ENCODE measurements at regions not wholly inside any gene's neighbourhood (a gene's known extent, or its start where the extent isn't known, plus 50 kb on each side); places are given as distances from the start of the nearest gene placed in this dataset.

DNA sequence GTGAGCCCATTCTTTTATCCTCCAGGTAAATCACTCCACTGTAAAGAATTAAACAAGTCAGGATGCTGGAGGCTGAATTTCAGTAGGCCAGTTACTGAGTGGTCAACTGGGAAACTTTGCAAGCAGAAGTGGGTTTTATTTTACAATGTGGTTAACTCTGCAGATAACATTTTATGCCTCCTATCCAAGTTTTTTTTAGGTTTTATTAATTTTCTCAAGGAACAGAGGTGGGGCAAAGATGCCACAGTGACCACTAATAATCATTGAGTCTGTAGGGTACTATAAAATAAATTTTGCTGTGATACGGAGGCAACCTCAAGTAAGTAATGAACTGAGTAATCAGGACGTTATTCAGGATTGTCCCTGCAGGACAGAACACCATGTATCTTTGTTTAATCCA lies 599.9 kb downstream of the METTL15 start:
- ChIA-PET RAD21 (ENCODE audit: low non-redundant PET in 1 of 2, low total read pairs in 2 of 2, uncharacterized antibody in 2 of 2, unreplicated experiment in 2 of 2) (no interaction called here), POLR2A (no interaction called here), CTCF (no interaction called here)
- 0 out of 2 replicates have a peak, but pooled peaks cover 3% of the 10 kb centered on the region for H3K9me2 ChIP-seq (ENCODE audit: insufficient read depth)
- H3K4me2 ChIP-seq (ENCODE audit: low read length) = no peak overlapping the region
- no peak overlapping the region for H3K4me3 ChIP-seq (replicated peaks in 1 of 2; ENCODE audit: low read depth in 1 of 2, low read length in 2 of 2)
- TF ChIP-seq, protein P1, sequence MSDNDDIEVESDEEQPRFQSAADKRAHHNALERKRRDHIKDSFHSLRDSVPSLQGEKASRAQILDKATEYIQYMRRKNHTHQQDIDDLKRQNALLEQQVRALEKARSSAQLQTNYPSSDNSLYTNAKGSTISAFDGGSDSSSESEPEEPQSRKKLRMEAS (IDR thresholded peaks at IDR 0.05) = no peak
- no peak for TF ChIP-seq SIN3A (IDR thresholded peaks at IDR 0.05; ENCODE audit: low read depth)
- no peak for TF ChIP-seq EGR1 (IDR thresholded peaks at IDR 0.05; ENCODE audit: low read depth)
- TF ChIP-seq YY1 (IDR thresholded peaks at IDR 0.05; ENCODE audit: extremely low read depth, insufficient replicate concordance, low read depth, low read length) = no peak
- TF ChIP-seq ELF1 (IDR thresholded peaks at IDR 0.05; ENCODE audit: borderline replicate concordance, low read depth) = no peak
- TF ChIP-seq, protein P2, sequence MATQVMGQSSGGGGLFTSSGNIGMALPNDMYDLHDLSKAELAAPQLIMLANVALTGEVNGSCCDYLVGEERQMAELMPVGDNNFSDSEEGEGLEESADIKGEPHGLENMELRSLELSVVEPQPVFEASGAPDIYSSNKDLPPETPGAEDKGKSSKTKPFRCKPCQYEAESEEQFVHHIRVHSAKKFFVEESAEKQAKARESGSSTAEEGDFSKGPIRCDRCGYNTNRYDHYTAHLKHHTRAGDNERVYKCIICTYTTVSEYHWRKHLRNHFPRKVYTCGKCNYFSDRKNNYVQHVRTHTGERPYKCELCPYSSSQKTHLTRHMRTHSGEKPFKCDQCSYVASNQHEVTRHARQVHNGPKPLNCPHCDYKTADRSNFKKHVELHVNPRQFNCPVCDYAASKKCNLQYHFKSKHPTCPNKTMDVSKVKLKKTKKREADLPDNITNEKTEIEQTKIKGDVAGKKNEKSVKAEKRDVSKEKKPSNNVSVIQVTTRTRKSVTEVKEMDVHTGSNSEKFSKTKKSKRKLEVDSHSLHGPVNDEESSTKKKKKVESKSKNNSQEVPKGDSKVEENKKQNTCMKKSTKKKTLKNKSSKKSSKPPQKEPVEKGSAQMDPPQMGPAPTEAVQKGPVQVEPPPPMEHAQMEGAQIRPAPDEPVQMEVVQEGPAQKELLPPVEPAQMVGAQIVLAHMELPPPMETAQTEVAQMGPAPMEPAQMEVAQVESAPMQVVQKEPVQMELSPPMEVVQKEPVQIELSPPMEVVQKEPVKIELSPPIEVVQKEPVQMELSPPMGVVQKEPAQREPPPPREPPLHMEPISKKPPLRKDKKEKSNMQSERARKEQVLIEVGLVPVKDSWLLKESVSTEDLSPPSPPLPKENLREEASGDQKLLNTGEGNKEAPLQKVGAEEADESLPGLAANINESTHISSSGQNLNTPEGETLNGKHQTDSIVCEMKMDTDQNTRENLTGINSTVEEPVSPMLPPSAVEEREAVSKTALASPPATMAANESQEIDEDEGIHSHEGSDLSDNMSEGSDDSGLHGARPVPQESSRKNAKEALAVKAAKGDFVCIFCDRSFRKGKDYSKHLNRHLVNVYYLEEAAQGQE (IDR thresholded peaks at IDR 0.05; ENCODE audit: low read depth) = no peak
- TF ChIP-seq CBX3 (IDR thresholded peaks at IDR 0.05; ENCODE audit: low read depth) = no peak
- no peak for TF ChIP-seq RAD21 (IDR thresholded peaks at IDR 0.05; ENCODE audit: low read depth)
- TF ChIP-seq ZNF274 (IDR thresholded peaks at IDR 0.05; ENCODE audit: low read depth, low read length) = no peak
- no peak for TF ChIP-seq TCF7L2 (IDR thresholded peaks at IDR 0.05; ENCODE audit: borderline replicate concordance, extremely low read depth, insufficient read depth, insufficient read length)
- no peak for TF ChIP-seq SP1 (IDR thresholded peaks at IDR 0.05; ENCODE audit: low read depth)
- no peak for TF ChIP-seq SRF (IDR thresholded peaks at IDR 0.05; ENCODE audit: low read depth)
- no peak for TF ChIP-seq EZH2phosphoT487 (IDR thresholded peaks at IDR 0.05; ENCODE audit: borderline replicate concordance)
- TF ChIP-seq, protein P3, sequence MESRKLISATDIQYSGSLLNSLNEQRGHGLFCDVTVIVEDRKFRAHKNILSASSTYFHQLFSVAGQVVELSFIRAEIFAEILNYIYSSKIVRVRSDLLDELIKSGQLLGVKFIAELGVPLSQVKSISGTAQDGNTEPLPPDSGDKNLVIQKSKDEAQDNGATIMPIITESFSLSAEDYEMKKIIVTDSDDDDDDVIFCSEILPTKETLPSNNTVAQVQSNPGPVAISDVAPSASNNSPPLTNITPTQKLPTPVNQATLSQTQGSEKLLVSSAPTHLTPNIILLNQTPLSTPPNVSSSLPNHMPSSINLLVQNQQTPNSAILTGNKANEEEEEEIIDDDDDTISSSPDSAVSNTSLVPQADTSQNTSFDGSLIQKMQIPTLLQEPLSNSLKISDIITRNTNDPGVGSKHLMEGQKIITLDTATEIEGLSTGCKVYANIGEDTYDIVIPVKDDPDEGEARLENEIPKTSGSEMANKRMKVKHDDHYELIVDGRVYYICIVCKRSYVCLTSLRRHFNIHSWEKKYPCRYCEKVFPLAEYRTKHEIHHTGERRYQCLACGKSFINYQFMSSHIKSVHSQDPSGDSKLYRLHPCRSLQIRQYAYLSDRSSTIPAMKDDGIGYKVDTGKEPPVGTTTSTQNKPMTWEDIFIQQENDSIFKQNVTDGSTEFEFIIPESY (IDR thresholded peaks at IDR 0.05; ENCODE audit: extremely low read depth, insufficient replicate concordance, low read length) = no peak
- TF ChIP-seq, protein P4, sequence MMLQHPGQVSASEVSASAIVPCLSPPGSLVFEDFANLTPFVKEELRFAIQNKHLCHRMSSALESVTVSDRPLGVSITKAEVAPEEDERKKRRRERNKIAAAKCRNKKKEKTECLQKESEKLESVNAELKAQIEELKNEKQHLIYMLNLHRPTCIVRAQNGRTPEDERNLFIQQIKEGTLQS (IDR thresholded peaks at IDR 0.05) = no peak
- H3K27me3 ChIP-seq (ENCODE audit: insufficient read depth, low read length) = no peaks in the 10 kb centered on the region
- H3K4me1 ChIP-seq (ENCODE audit: control insufficient read depth in 1 of 2, insufficient read depth in 2 of 2, low read length in 2 of 2) = peaks cover under 1 to 1% of the 10 kb centered on the region in 2 experiments; a peak in 2 of 4 replicates
- no peak for DNase-seq (ENCODE audit: low read depth, low spot score)
- H3K79me2 ChIP-seq (ENCODE audit: insufficient read depth, low read length) = no peaks in the 10 kb centered on the region
- no peak overlapping the region for H2AFZ ChIP-seq (ENCODE audit: low read depth, low read length, poor library complexity, severe bottlenecking)
- no peak overlapping the region for H3K9ac ChIP-seq (ENCODE audit: low read length)
- H3K27ac ChIP-seq (ENCODE audit: low read depth, low read length) = no peak overlapping the region
- no TSS peak for BruUV-seq (replicated peaks)
- no peaks in the 10 kb centered on the region for H3K9me3 ChIP-seq (ENCODE audit: control insufficient read depth in 1 of 2, insufficient read depth in 1 of 2, low read depth in 1 of 2, low read length in 2 of 2)
- H4K20me1 ChIP-seq (ENCODE audit: insufficient read depth) = no peaks in the 10 kb centered on the region
- intact Hi-C loops (cut with micrococcal nuclease) = loop anchor here (10.0 kb wide), 1 partner anchor 447 kb away; no protein-coding TSS in a partner anchor
- ATAC-seq = no peak
- no peaks in the 10 kb centered on the region for H3K36me3 ChIP-seq (ENCODE audit: control insufficient read depth in 1 of 2, insufficient read depth in 2 of 2, low read length in 2 of 2)
